GM23338 (cell line): ENCODE measurements at regions not wholly inside any gene's neighbourhood (a gene's known extent, or its start where the extent isn't known, plus 50 kb on each side); places are given as distances from the start of the nearest gene placed in this dataset.

Experiments used
- ATAC-seq: fragments of 200-7000 bp; cut with Tn5 transposase; 3 replicates; pipeline ENCODE4 v1.9.1; 2020
- DNase-seq: peaks from one replicate; pipeline ENCODE4 v3.0.0-alpha.2; 2015; ENCODE audit warnings: low spot score
- H2AFZ ChIP-seq: fragments of 200-600 bp; sonication (generic); 2 replicates; pipeline ENCODE4 v1.8.0; 2016; ENCODE audit warnings: antibody characterized with exemption, mild to moderate bottlenecking, moderate library complexity
- H3F3A ChIP-seq: fragments of 200-600 bp; sonication (generic); replicated peaks from 2 replicates; pipeline ENCODE4 v1.8.0; 2017; ENCODE audit warnings: antibody characterized with exemption, mixed run types, low read depth
- H3K27ac ChIP-seq: fragments of 200-600 bp; sonication (generic); 2 replicates; pipeline ENCODE4 v1.6.1; 2016; ENCODE audit warnings: low read depth
- H3K27me3 ChIP-seq: fragments of 200-600 bp; sonication (generic); 2 replicates; pipeline ENCODE4 v1.8.0; 2016; ENCODE audit warnings: mild to moderate bottlenecking, mixed run types, moderate library complexity; ENCODE audit not compliant: insufficient read depth
- H3K36me3 ChIP-seq: fragments of 200-600 bp; sonication (generic); 2 replicates; pipeline ENCODE4 v1.8.0; 2016; ENCODE audit warnings: mild to moderate bottlenecking; ENCODE audit not compliant: insufficient read depth
- H3K4me1 ChIP-seq: fragments of 200-600 bp; sonication (generic); 2 replicates; pipeline ENCODE4 v1.8.0; 2016; ENCODE audit warnings: mild to moderate bottlenecking, moderate library complexity; ENCODE audit not compliant: insufficient read depth
- H3K4me2 ChIP-seq: fragments of 200-600 bp; sonication (generic); 2 replicates; pipeline ENCODE4 v1.7.1; 2017; ENCODE audit warnings: mixed run types
- H3K4me3 ChIP-seq: fragments of 200-600 bp; sonication (generic); 2 replicates; pipeline ENCODE4 v1.6.1; 2016; ENCODE audit warnings: mixed run types
- H3K79me2 ChIP-seq: fragments of 200-600 bp; sonication (generic); replicated peaks from 2 replicates; pipeline ENCODE4 v1.8.0; 2017; ENCODE audit warnings: mild to moderate bottlenecking; ENCODE audit not compliant: insufficient read depth
- H3K9me2 ChIP-seq: fragments of 200-600 bp; sonication (generic); 2 replicates; pipeline ENCODE4 v1.8.0; 2017; ENCODE audit not compliant: insufficient read depth
- H4K20me1 ChIP-seq: fragments of 200-600 bp; sonication (generic); replicated peaks from 2 replicates; pipeline ENCODE4 v1.8.0; 2017; ENCODE audit warnings: mild to moderate bottlenecking; ENCODE audit not compliant: insufficient read depth
- H3K27ac Mint-ChIP-seq: 2 replicates; pipeline ENCODE4 v1.8.0; 2020; ENCODE audit warnings: inconsistent platforms, mild to moderate bottlenecking, moderate library complexity, mixed read lengths
- H3K27me3 Mint-ChIP-seq: 3 replicates; pipeline ENCODE4 v1.8.0; 2022; ENCODE audit warnings: low read depth, mild to moderate bottlenecking, moderate library complexity, mixed read lengths, inconsistent platforms; ENCODE audit not compliant: insufficient read depth, poor library complexity
- H3K36me3 Mint-ChIP-seq: 3 replicates; pipeline ENCODE4 v1.8.0; 2021; ENCODE audit warnings: low read depth, mild to moderate bottlenecking, inconsistent platforms, moderate library complexity, mixed read lengths
- H3K4me1 Mint-ChIP-seq: 3 replicates; pipeline ENCODE4 v1.8.0; 2020; ENCODE audit warnings: mild to moderate bottlenecking, inconsistent platforms, mixed read lengths
- H3K4me3 Mint-ChIP-seq: 3 replicates; pipeline ENCODE4 v1.8.0; 2021; ENCODE audit warnings: moderate library complexity, mild to moderate bottlenecking, inconsistent platforms, mixed read lengths
- H3K9me3 Mint-ChIP-seq: 3 replicates; pipeline ENCODE4 v1.8.0; 2020; ENCODE audit warnings: moderate library complexity, mild to moderate bottlenecking, inconsistent platforms, mixed read lengths
- CREB1 ChIP-seq: fragments of 250-450 bp; sonication (Bioruptor Pico); IDR thresholded peaks from 2 replicates; pipeline ENCODE4 v1.5.0; 2020; ENCODE audit warnings: low read depth, mild to moderate bottlenecking, moderate library complexity
- EZH2phosphoT487 ChIP-seq: fragments of 200-600 bp; sonication (generic); IDR thresholded peaks from one replicate; pipeline ENCODE4 v1.8.1; 2018; ENCODE audit warnings: antibody characterized with exemption; ENCODE audit not compliant: unreplicated experiment
- JUNB ChIP-seq: IDR thresholded peaks from one replicate; pipeline ENCODE4 v1.6.1; 2016; ENCODE audit warnings: antibody characterized with exemption; ENCODE audit not compliant: unreplicated experiment
- NANOG ChIP-seq: IDR thresholded peaks from 2 replicates; pipeline ENCODE4 v1.6.1; 2016; ENCODE audit warnings: antibody characterized with exemption, borderline replicate concordance
- POLR2AphosphoS5 ChIP-seq: IDR thresholded peaks from 2 replicates; pipeline ENCODE4 v1.6.1; 2016; ENCODE audit warnings: antibody characterized with exemption, low read depth
- STAT1 ChIP-seq: IDR thresholded peaks from one replicate; pipeline ENCODE4 v1.6.1; 2016; ENCODE audit warnings: antibody characterized with exemption; ENCODE audit not compliant: unreplicated experiment
- ZNF114 ChIP-seq: fragments of 250-450 bp; sonication (Bioruptor Pico); IDR thresholded peaks from 2 replicates; pipeline ENCODE4 v1.5.0; 2020; ENCODE audit warnings: mild to moderate bottlenecking, moderate library complexity
- TF ChIP-seq, protein P1 (sequence below): IDR thresholded peaks from 2 replicates; pipeline ENCODE4 v1.6.1; 2016; ENCODE audit warnings: antibody characterized with exemption
- TF ChIP-seq, protein P2 (sequence below), 2 experiments: fragments of 200-600 bp in 1 of 2; sonication (generic) in 1 of 2; conservative IDR thresholded peaks; 2 replicates each; pipeline versions ENCODE4 v1.5.1 to v1.6.1; 2016 to 2017; ENCODE audit warnings: antibody characterized with exemption in 2 of 2, low read depth in 2 of 2, mild to moderate bottlenecking in 2 of 2, moderate library complexity in 1 of 2
- TF ChIP-seq, protein P3 (sequence below): fragments of 250-450 bp; sonication (Bioruptor Pico); IDR thresholded peaks from 2 replicates; pipeline ENCODE4 v1.5.0; 2020; ENCODE audit warnings: mild to moderate bottlenecking, moderate library complexity

DNA sequence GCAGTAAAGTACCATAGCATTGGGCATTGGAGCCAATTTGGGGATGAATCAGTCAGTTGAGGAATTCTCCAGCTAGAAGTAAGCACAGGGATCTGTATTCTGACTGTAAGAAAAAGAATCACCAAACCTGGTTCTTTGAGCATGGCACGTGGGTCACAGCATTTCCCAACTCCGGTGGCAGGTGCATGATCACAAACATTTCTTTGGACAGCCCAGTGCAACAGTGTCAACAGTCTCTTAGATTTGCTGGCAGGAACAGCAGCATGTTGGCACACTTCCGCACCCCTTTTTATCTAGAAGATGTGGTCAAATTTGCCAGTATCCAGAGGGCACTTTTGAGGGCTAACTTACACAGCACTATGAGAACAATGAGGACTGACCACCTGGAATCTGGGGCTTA lies 437.5 kb upstream of the GHITM start:
- peaks cover 9% of the 10 kb centered on the region; the same call in 2 of the 3 replicates for H3K4me1 Mint-ChIP-seq
- 0 out of 3 replicates have a peak, but pooled peaks cover 4% of the 10 kb centered on the region for H3K9me3 Mint-ChIP-seq
- DNase-seq (no peak), ATAC-seq (no peak)
- Histone ChIP-seq H3K4me3 (no peak overlapping the region), H3K4me1 (no peaks in the 10 kb centered on the region), H3K27ac (no peak overlapping the region), H3K79me2 (no peaks in the 10 kb centered on the region), H3K27me3 (no peaks in the 10 kb centered on the region), H3K9me2 (no peaks in the 10 kb centered on the region; the same call in 1 of the 2 replicates), H3F3A (no peaks in the 10 kb centered on the region), H4K20me1 (no peaks in the 10 kb centered on the region), H3K4me2 (no peak overlapping the region), H3K36me3 (no peaks in the 10 kb centered on the region), H2AFZ (no peak overlapping the region)
- H3K27ac Mint-ChIP-seq = no peak overlapping the region
- TF ChIP-seq, protein P1, sequence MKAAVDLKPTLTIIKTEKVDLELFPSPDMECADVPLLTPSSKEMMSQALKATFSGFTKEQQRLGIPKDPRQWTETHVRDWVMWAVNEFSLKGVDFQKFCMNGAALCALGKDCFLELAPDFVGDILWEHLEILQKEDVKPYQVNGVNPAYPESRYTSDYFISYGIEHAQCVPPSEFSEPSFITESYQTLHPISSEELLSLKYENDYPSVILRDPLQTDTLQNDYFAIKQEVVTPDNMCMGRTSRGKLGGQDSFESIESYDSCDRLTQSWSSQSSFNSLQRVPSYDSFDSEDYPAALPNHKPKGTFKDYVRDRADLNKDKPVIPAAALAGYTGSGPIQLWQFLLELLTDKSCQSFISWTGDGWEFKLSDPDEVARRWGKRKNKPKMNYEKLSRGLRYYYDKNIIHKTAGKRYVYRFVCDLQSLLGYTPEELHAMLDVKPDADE = no peak
- TF ChIP-seq JUNB = no peak
- no peak overlapping the region for H3K4me3 Mint-ChIP-seq
- H3K36me3 Mint-ChIP-seq = no peaks in the 10 kb centered on the region
- no peaks in the 10 kb centered on the region for H3K27me3 Mint-ChIP-seq

DNA sequence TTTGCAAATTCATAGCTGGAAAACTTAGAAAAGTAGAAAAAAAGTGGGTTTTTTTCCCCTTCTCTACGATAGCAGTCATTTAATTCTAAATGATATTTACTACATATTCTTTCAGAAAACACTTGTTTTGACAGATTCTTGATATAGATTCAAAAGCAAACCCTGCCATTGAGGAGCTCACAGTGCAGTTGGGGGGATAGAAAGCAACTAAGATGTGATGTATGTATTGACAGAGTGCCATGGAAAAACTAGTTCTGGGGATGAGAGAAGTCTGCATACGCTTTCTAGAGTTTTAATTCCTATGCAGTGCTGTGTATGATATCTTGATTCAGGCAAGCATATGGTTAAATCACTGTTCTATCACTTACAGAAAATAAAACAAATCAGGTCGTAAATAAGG lies 436.6 kb upstream of the GHITM start:
- Histone ChIP-seq H3K79me2 (no peaks in the 10 kb centered on the region), H3K9me2 (no peaks in the 10 kb centered on the region), H3K27me3 (no peaks in the 10 kb centered on the region), H3K4me1 (no peaks in the 10 kb centered on the region), H3K36me3 (no peaks in the 10 kb centered on the region), H3K27ac (no peak overlapping the region), H3K4me3 (no peak overlapping the region), H3F3A (no peaks in the 10 kb centered on the region), H4K20me1 (no peaks in the 10 kb centered on the region), H3K4me2 (no peak overlapping the region), H2AFZ (no peak overlapping the region)
- DNase-seq (no peak), ATAC-seq (no peak)
- Mint-ChIP-seq H3K4me3 (no peak overlapping the region), H3K4me1 (0 out of 3 replicates have a peak, but pooled peaks cover 5% of the 10 kb centered on the region), H3K9me3 (0 out of 3 replicates have a peak, but pooled peaks cover 4% of the 10 kb centered on the region), H3K27ac (no peak overlapping the region), H3K36me3 (no peaks in the 10 kb centered on the region), H3K27me3 (no peaks in the 10 kb centered on the region)
- TF ChIP-seq NANOG = no peak
- no peak for TF ChIP-seq EZH2phosphoT487
- no peak for TF ChIP-seq JUNB
- no peak for TF ChIP-seq CREB1 (CRISPR knock-in tag)
- TF ChIP-seq, protein P1 = no peak
- no peak for TF ChIP-seq POLR2AphosphoS5
- TF ChIP-seq, protein P2, sequence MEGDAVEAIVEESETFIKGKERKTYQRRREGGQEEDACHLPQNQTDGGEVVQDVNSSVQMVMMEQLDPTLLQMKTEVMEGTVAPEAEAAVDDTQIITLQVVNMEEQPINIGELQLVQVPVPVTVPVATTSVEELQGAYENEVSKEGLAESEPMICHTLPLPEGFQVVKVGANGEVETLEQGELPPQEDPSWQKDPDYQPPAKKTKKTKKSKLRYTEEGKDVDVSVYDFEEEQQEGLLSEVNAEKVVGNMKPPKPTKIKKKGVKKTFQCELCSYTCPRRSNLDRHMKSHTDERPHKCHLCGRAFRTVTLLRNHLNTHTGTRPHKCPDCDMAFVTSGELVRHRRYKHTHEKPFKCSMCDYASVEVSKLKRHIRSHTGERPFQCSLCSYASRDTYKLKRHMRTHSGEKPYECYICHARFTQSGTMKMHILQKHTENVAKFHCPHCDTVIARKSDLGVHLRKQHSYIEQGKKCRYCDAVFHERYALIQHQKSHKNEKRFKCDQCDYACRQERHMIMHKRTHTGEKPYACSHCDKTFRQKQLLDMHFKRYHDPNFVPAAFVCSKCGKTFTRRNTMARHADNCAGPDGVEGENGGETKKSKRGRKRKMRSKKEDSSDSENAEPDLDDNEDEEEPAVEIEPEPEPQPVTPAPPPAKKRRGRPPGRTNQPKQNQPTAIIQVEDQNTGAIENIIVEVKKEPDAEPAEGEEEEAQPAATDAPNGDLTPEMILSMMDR (conservative IDR thresholded peaks at IDR 0.05; ENCODE audit: low read depth in 2 of 2) = no peak
- no peak for TF ChIP-seq STAT1
- TF ChIP-seq, protein P3, sequence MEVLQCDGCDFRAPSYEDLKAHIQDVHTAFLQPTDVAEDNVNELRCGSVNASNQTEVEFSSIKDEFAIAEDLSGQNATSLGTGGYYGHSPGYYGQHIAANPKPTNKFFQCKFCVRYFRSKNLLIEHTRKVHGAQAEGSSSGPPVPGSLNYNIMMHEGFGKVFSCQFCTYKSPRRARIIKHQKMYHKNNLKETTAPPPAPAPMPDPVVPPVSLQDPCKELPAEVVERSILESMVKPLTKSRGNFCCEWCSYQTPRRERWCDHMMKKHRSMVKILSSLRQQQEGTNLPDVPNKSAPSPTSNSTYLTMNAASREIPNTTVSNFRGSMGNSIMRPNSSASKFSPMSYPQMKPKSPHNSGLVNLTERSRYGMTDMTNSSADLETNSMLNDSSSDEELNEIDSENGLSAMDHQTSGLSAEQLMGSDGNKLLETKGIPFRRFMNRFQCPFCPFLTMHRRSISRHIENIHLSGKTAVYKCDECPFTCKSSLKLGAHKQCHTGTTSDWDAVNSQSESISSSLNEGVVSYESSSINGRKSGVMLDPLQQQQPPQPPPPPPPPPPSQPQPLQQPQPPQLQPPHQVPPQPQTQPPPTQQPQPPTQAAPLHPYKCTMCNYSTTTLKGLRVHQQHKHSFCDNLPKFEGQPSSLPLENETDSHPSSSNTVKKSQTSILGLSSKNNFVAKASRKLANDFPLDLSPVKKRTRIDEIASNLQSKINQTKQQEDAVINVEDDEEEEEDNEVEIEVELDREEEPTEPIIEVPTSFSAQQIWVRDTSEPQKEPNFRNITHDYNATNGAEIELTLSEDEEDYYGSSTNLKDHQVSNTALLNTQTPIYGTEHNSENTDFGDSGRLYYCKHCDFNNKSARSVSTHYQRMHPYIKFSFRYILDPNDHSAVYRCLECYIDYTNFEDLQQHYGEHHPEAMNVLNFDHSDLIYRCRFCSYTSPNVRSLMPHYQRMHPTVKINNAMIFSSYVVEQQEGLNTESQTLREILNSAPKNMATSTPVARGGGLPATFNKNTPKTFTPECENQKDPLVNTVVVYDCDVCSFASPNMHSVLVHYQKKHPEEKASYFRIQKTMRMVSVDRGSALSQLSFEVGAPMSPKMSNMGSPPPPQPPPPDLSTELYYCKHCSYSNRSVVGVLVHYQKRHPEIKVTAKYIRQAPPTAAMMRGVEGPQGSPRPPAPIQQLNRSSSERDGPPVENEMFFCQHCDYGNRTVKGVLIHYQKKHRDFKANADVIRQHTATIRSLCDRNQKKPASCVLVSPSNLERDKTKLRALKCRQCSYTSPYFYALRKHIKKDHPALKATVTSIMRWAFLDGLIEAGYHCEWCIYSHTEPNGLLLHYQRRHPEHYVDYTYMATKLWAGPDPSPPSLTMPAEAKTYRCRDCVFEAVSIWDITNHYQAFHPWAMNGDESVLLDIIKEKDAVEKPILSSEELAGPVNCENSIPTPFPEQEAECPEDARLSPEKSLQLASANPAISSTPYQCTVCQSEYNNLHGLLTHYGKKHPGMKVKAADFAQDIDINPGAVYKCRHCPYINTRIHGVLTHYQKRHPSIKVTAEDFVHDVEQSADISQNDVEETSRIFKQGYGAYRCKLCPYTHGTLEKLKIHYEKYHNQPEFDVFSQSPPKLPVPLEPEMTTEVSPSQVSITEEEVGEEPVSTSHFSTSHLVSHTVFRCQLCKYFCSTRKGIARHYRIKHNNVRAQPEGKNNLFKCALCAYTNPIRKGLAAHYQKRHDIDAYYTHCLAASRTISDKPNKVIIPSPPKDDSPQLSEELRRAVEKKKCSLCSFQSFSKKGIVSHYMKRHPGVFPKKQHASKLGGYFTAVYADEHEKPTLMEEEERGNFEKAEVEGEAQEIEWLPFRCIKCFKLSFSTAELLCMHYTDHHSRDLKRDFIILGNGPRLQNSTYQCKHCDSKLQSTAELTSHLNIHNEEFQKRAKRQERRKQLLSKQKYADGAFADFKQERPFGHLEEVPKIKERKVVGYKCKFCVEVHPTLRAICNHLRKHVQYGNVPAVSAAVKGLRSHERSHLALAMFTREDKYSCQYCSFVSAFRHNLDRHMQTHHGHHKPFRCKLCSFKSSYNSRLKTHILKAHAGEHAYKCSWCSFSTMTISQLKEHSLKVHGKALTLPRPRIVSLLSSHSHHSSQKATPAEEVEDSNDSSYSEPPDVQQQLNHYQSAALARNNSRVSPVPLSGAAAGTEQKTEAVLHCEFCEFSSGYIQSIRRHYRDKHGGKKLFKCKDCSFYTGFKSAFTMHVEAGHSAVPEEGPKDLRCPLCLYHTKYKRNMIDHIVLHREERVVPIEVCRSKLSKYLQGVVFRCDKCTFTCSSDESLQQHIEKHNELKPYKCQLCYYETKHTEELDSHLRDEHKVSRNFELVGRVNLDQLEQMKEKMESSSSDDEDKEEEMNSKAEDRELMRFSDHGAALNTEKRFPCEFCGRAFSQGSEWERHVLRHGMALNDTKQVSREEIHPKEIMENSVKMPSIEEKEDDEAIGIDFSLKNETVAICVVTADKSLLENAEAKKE (CRISPR knock-in tag) = no peak
- TF ChIP-seq ZNF114 (CRISPR knock-in tag) = no peak
